ENCODE measurements at regions not wholly inside any gene's neighbourhood (a gene's known extent, or its start where the extent isn't known, plus 50 kb on each side); places are given as distances from the start of the nearest gene placed in this dataset.

- no peak overlapping the region; the same call in 1 of the 2 replicates for H3K9ac ChIP-seq (ENCODE audit: low read length)
Measured at GRCh38 chr10:83995738-83996331, 143.5 kb upstream of the GHITM start.

GRCh38 chr10:84004221-84004620, 135.1 kb upstream of the GHITM start:
- Histone ChIP-seq H3K4me3 (ENCODE audit: low read length) (no peak overlapping the region), H3K9me3 (replicated peaks; ENCODE audit: insufficient read depth, low read length) (no peaks in the 10 kb centered on the region), H3K27ac (ENCODE audit: low read length) (no peak overlapping the region), H3K79me2 (ENCODE audit: low read length) (no peaks in the 10 kb centered on the region), H3K27me3 (replicated peaks; ENCODE audit: insufficient read depth, low read length) (no peaks in the 10 kb centered on the region), H3F3A (ENCODE audit: insufficient read depth, low read length) (no peaks in the 10 kb centered on the region), H4K20me1 (ENCODE audit: insufficient read depth, low read length) (no peaks in the 10 kb centered on the region), H3K36me3 (replicated peaks; ENCODE audit: insufficient read depth, low read length) (no peaks in the 10 kb centered on the region), H2AFZ (ENCODE audit: low read length) (no peak overlapping the region), H3K9ac (ENCODE audit: low read length) (no peak overlapping the region), H3K4me2 (ENCODE audit: low read depth, low read length) (no peak overlapping the region), H3K9me2 (replicated peaks; ENCODE audit: insufficient read depth, low read length) (no peaks in the 10 kb centered on the region), H3K4me1 (ENCODE audit: low read length) (no peaks in the 10 kb centered on the region)
- no peak for DNase-seq
- no peak for TF ChIP-seq EZH2 (optimal IDR thresholded peaks at IDR 0.05; ENCODE audit: low read depth, low read length)
- TF ChIP-seq EZH2phosphoT487 (IDR thresholded peaks at IDR 0.05; ENCODE audit: low read length), result no peak
- TF ChIP-seq CTCF (IDR thresholded peaks at IDR 0.05; ENCODE audit: low read length), result no peak

More at GRCh38 chr10:83995738-83996331, 143.5 kb upstream of the GHITM start:
- H3K4me3 ChIP-seq (ENCODE audit: low read length), result peak overlapping the region; percentile 13; the same call in 1 of the 2 replicates
- H3K4me1 ChIP-seq (ENCODE audit: low read length), result peaks cover 37% of the 10 kb centered on the region
- TF ChIP-seq EZH2phosphoT487 (IDR thresholded peaks at IDR 0.05; ENCODE audit: low read length) (no peak), EZH2 (optimal IDR thresholded peaks at IDR 0.05; ENCODE audit: low read depth, low read length) (no peak), CTCF (IDR thresholded peaks at IDR 0.05; ENCODE audit: low read length) (no peak)
- H2AFZ ChIP-seq (ENCODE audit: low read length), result peak overlapping the region; percentile 47
- peak; percentile 60 for DNase-seq
- peak overlapping the region; percentile 61; the same call in 1 of the 2 replicates for H3K27ac ChIP-seq (ENCODE audit: low read length)
- no peaks in the 10 kb centered on the region for H3K27me3 ChIP-seq (replicated peaks; ENCODE audit: insufficient read depth, low read length)
- peaks cover 26% of the 10 kb centered on the region for H3F3A ChIP-seq (ENCODE audit: insufficient read depth, low read length)
- no peaks in the 10 kb centered on the region for H3K9me3 ChIP-seq (replicated peaks; ENCODE audit: insufficient read depth, low read length)
- H3K79me2 ChIP-seq (ENCODE audit: low read length), result no peaks in the 10 kb centered on the region
- H3K9me2 ChIP-seq (replicated peaks; ENCODE audit: insufficient read depth, low read length), result no peaks in the 10 kb centered on the region
- no peaks in the 10 kb centered on the region for H3K36me3 ChIP-seq (replicated peaks; ENCODE audit: insufficient read depth, low read length)
- peak overlapping the region; percentile 82 for H3K4me2 ChIP-seq (ENCODE audit: low read depth, low read length)
- H4K20me1 ChIP-seq (ENCODE audit: insufficient read depth, low read length), result no peaks in the 10 kb centered on the region

- Histone ChIP-seq H3K9ac (ENCODE audit: low read length) (no peak overlapping the region), H3K4me3 (ENCODE audit: low read length) (no peak overlapping the region)
- TF ChIP-seq EZH2phosphoT487 (IDR thresholded peaks at IDR 0.05; ENCODE audit: low read length) (no peak), CTCF (IDR thresholded peaks at IDR 0.05; ENCODE audit: low read length) (no peak), EZH2 (optimal IDR thresholded peaks at IDR 0.05; ENCODE audit: low read depth, low read length) (no peak)
Measured at GRCh38 chr10:84005403-84005802, 133.9 kb upstream of the GHITM start.

More at GRCh38 chr10:84005403-84005802, 133.9 kb upstream of the GHITM start:
- Histone ChIP-seq H3F3A (ENCODE audit: insufficient read depth, low read length) (no peaks in the 10 kb centered on the region), H3K36me3 (replicated peaks; ENCODE audit: insufficient read depth, low read length) (no peaks in the 10 kb centered on the region), H2AFZ (ENCODE audit: low read length) (no peak overlapping the region), H4K20me1 (ENCODE audit: insufficient read depth, low read length) (no peaks in the 10 kb centered on the region), H3K4me1 (ENCODE audit: low read length) (no peaks in the 10 kb centered on the region), H3K9me2 (replicated peaks; ENCODE audit: insufficient read depth, low read length) (no peaks in the 10 kb centered on the region), H3K4me2 (ENCODE audit: low read depth, low read length) (no peak overlapping the region), H3K27me3 (replicated peaks; ENCODE audit: insufficient read depth, low read length) (no peaks in the 10 kb centered on the region), H3K27ac (ENCODE audit: low read length) (no peak overlapping the region), H3K79me2 (ENCODE audit: low read length) (no peaks in the 10 kb centered on the region), H3K9me3 (replicated peaks; ENCODE audit: insufficient read depth, low read length) (no peaks in the 10 kb centered on the region)
- no peak for DNase-seq

All from MM.1S (cell line).